ENCODE measurements at regions not wholly inside any gene's neighbourhood (a gene's known extent, or its start where the extent isn't known, plus 50 kb on each side); places are given as distances from the start of the nearest gene placed in this dataset.
"Not testable (repeated sequence)": the region's sequence is repeated elsewhere in the genome, so short reads cannot be mapped to it uniquely, and the experiment has no call there.

- peaks cover 12% of the 10 kb centered on the region for H3K4me1 ChIP-seq (ENCODE audit: insufficient read depth, low read length)
Measured at GRCh38 chr5:163870441-163870840, 365.0 kb downstream of the MAT2B start.

GRCh38 chr5:163874431-163874830 lies 369.0 kb downstream of the MAT2B start:
- Histone ChIP-seq H3K27me3 (ENCODE audit: insufficient read depth, low read length) (no peaks in the 10 kb centered on the region), H3K36me3 (ENCODE audit: insufficient read depth, low read length) (no peaks in the 10 kb centered on the region), H4K20me1 (ENCODE audit: insufficient read depth, low read length) (no peaks in the 10 kb centered on the region), H3K27ac (ENCODE audit: low read depth, low read length) (no peak overlapping the region), H3K4me2 (ENCODE audit: insufficient read depth, low read length) (no peak overlapping the region), H2AFZ (ENCODE audit: low read length) (no peak overlapping the region), H3K9me3 (ENCODE audit: low read depth, low read length) (no peaks in the 10 kb centered on the region), H3K4me1 (ENCODE audit: insufficient read depth, low read length) (no peaks in the 10 kb centered on the region), H3K4me3 (ENCODE audit: insufficient read depth, low read length) (no peak overlapping the region), H3K79me2 (ENCODE audit: insufficient read depth, low read length) (no peaks in the 10 kb centered on the region)
- TF ChIP-seq CTCF (IDR thresholded peaks at IDR 0.05; ENCODE audit: extremely low read depth, low read depth, low read length), result no peak
- no peak for DNase-seq (ENCODE audit: insufficient read length, low spot score, missing footprints)

More at GRCh38 chr5:163870441-163870840, 365.0 kb downstream of the MAT2B start:
- no peak for TF ChIP-seq CTCF (IDR thresholded peaks at IDR 0.05; ENCODE audit: extremely low read depth, low read depth, low read length)
- no peak for DNase-seq (ENCODE audit: insufficient read length, low spot score, missing footprints)
- no peak overlapping the region for H3K4me3 ChIP-seq (ENCODE audit: insufficient read depth, low read length)
- H3K9me3 ChIP-seq (ENCODE audit: low read depth, low read length), result no peaks in the 10 kb centered on the region
- no peak overlapping the region for H2AFZ ChIP-seq (ENCODE audit: low read length)
- no peak overlapping the region for H3K27ac ChIP-seq (ENCODE audit: low read depth, low read length)
- no peak overlapping the region for H3K4me2 ChIP-seq (ENCODE audit: insufficient read depth, low read length)
- H4K20me1 ChIP-seq (ENCODE audit: insufficient read depth, low read length), result no peaks in the 10 kb centered on the region
- H3K36me3 ChIP-seq (ENCODE audit: insufficient read depth, low read length), result no peaks in the 10 kb centered on the region
- no peaks in the 10 kb centered on the region for H3K79me2 ChIP-seq (ENCODE audit: insufficient read depth, low read length)
- no peaks in the 10 kb centered on the region for H3K27me3 ChIP-seq (ENCODE audit: insufficient read depth, low read length)

- not testable (repeated sequence) for H3K27ac ChIP-seq (ENCODE audit: low read depth, low read length); DNase-seq (ENCODE audit: insufficient read length, low spot score, missing footprints); H3K79me2 ChIP-seq (ENCODE audit: insufficient read depth, low read length); H3K4me3 ChIP-seq (ENCODE audit: insufficient read depth, low read length); H2AFZ ChIP-seq (ENCODE audit: low read length); H3K4me1 ChIP-seq (ENCODE audit: insufficient read depth, low read length); H3K36me3 ChIP-seq (ENCODE audit: insufficient read depth, low read length); H3K27me3 ChIP-seq (ENCODE audit: insufficient read depth, low read length); H4K20me1 ChIP-seq (ENCODE audit: insufficient read depth, low read length); H3K9me3 ChIP-seq (ENCODE audit: low read depth, low read length); H3K4me2 ChIP-seq (ENCODE audit: insufficient read depth, low read length)
Measured at GRCh38 chr5:163874912-163875311, 369.5 kb downstream of the MAT2B start.

- Histone ChIP-seq H3K4me3 (ENCODE audit: insufficient read depth, low read length) (no peak overlapping the region), H3K36me3 (ENCODE audit: insufficient read depth, low read length) (no peaks in the 10 kb centered on the region), H3K79me2 (ENCODE audit: insufficient read depth, low read length) (no peaks in the 10 kb centered on the region), H3K9me3 (ENCODE audit: low read depth, low read length) (no peaks in the 10 kb centered on the region), H3K4me1 (ENCODE audit: insufficient read depth, low read length) (no peaks in the 10 kb centered on the region), H2AFZ (ENCODE audit: low read length) (no peak overlapping the region), H3K4me2 (ENCODE audit: insufficient read depth, low read length) (no peak overlapping the region), H3K27ac (ENCODE audit: low read depth, low read length) (no peak overlapping the region), H3K27me3 (ENCODE audit: insufficient read depth, low read length) (no peaks in the 10 kb centered on the region), H4K20me1 (ENCODE audit: insufficient read depth, low read length) (no peaks in the 10 kb centered on the region)
- DNase-seq (ENCODE audit: insufficient read length, low spot score, missing footprints), result no peak
- TF ChIP-seq CTCF (IDR thresholded peaks at IDR 0.05; ENCODE audit: extremely low read depth, low read depth, low read length), result no peak
Measured at GRCh38 chr5:163877865-163878264, 372.4 kb downstream of the MAT2B start.
